ENCODE measurements at regions not wholly inside any gene's neighbourhood (a gene's known extent, or its start where the extent isn't known, plus 50 kb on each side); places are given as distances from the start of the nearest gene placed in this dataset.

GRCh38 chr3:169022457-169022856, 641.1 kb downstream of the MECOM start:
- TF ChIP-seq, protein P1, sequence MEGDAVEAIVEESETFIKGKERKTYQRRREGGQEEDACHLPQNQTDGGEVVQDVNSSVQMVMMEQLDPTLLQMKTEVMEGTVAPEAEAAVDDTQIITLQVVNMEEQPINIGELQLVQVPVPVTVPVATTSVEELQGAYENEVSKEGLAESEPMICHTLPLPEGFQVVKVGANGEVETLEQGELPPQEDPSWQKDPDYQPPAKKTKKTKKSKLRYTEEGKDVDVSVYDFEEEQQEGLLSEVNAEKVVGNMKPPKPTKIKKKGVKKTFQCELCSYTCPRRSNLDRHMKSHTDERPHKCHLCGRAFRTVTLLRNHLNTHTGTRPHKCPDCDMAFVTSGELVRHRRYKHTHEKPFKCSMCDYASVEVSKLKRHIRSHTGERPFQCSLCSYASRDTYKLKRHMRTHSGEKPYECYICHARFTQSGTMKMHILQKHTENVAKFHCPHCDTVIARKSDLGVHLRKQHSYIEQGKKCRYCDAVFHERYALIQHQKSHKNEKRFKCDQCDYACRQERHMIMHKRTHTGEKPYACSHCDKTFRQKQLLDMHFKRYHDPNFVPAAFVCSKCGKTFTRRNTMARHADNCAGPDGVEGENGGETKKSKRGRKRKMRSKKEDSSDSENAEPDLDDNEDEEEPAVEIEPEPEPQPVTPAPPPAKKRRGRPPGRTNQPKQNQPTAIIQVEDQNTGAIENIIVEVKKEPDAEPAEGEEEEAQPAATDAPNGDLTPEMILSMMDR (IDR thresholded peaks at IDR 0.05; ENCODE audit: low read length), result no peak
- no peak for TF ChIP-seq EZH2 (IDR thresholded peaks at IDR 0.05; ENCODE audit: borderline replicate concordance, low read length)
